ENCODE measurements at regions not wholly inside any gene's neighbourhood (a gene's known extent, or its start where the extent isn't known, plus 50 kb on each side); places are given as distances from the start of the nearest gene placed in this dataset.

DNA sequence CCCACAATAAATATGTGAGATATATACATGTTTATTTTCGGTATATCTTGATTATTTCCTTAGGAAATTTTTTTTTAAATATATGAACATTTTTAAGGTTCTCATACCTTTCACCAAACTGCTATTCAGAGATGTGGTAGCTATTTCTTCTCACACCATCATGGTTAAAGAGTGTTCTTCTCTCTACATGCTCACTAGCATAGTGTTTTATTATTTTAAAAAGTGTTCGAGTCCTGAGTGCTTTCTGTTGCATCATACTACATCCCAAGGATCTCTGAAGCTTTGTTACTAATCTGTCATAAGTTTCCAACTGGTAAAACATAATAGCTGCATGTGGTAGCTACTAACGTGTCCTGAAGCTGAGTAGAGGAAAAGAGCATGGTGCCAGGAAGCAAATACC is 177.4 kb upstream of the GLRA1 start:
- TF ChIP-seq POLR2AphosphoS5 (IDR thresholded peaks at IDR 0.05; ENCODE audit: low read length) (no peak), HCFC1 (IDR thresholded peaks at IDR 0.05; ENCODE audit: low read length) (no peak), SUZ12 (IDR thresholded peaks at IDR 0.05; ENCODE audit: unreplicated experiment) (no peak), BHLHE40 (IDR thresholded peaks at IDR 0.05; ENCODE audit: borderline replicate concordance in 1 of 2, low read depth in 2 of 2, low read length in 1 of 2) (no peak), FOXM1 (IDR thresholded peaks at IDR 0.05; ENCODE audit: low read depth, low read length) (no peak), POLR2A (IDR thresholded peaks at IDR 0.05; ENCODE audit: low read depth, low read length) (no peak), JUNB (IDR thresholded peaks at IDR 0.05) (no peak), KLF5 (IDR thresholded peaks at IDR 0.05; ENCODE audit: partially characterized antibody) (no peak), CHD1 (IDR thresholded peaks at IDR 0.05; ENCODE audit: low read depth, low read length) (no peak), STAT3 (IDR thresholded peaks at IDR 0.05; ENCODE audit: low read depth, low read length) (no peak), EZH2 (IDR thresholded peaks at IDR 0.05; ENCODE audit: borderline replicate concordance, control insufficient read depth, low read depth, low read length) (no peak), WRNIP1 (IDR thresholded peaks at IDR 0.05; ENCODE audit: borderline replicate concordance, low read depth, low read length) (no peak), TCF7 (IDR thresholded peaks at IDR 0.05; ENCODE audit: borderline replicate concordance) (no peak)
- TF ChIP-seq, protein P1, sequence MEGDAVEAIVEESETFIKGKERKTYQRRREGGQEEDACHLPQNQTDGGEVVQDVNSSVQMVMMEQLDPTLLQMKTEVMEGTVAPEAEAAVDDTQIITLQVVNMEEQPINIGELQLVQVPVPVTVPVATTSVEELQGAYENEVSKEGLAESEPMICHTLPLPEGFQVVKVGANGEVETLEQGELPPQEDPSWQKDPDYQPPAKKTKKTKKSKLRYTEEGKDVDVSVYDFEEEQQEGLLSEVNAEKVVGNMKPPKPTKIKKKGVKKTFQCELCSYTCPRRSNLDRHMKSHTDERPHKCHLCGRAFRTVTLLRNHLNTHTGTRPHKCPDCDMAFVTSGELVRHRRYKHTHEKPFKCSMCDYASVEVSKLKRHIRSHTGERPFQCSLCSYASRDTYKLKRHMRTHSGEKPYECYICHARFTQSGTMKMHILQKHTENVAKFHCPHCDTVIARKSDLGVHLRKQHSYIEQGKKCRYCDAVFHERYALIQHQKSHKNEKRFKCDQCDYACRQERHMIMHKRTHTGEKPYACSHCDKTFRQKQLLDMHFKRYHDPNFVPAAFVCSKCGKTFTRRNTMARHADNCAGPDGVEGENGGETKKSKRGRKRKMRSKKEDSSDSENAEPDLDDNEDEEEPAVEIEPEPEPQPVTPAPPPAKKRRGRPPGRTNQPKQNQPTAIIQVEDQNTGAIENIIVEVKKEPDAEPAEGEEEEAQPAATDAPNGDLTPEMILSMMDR (IDR thresholded peaks at IDR 0.05 in 2 of 3, conservative IDR thresholded peaks at IDR 0.05 in 1 of 3; ENCODE audit: control insufficient read depth in 2 of 3, extremely low read depth in 1 of 3, insufficient read depth in 1 of 3, low read depth in 3 of 3, low read length in 3 of 3), result no peak
